ENCODE measurements at regions not wholly inside any gene's neighbourhood (a gene's known extent, or its start where the extent isn't known, plus 50 kb on each side); places are given as distances from the start of the nearest gene placed in this dataset.

- no peak for DNase-seq
Observed at GRCh38 chr20:57908704-57909630, 199.2 kb upstream of the PMEPA1 start.

- no peak for DNase-seq
Observed at GRCh38 chr20:57908226-57908625, 198.4 kb upstream of the PMEPA1 start.

- DNase-seq = no peak
Observed at GRCh38 chr20:57907131-57908000, 197.6 kb upstream of the PMEPA1 start.

GRCh38 chr20:57905448-57905847 is 195.6 kb upstream of the PMEPA1 start:
- no peak for DNase-seq

- no peak for DNase-seq
Observed at GRCh38 chr20:57904314-57905105, 194.7 kb upstream of the PMEPA1 start.

GRCh38 chr20:57902473-57902872 is 192.7 kb upstream of the PMEPA1 start:
- DNase-seq = no peak

GRCh38 chr20:57901526-57901925 is 191.7 kb upstream of the PMEPA1 start:
- no peak for DNase-seq

GRCh38 chr20:57900226-57900905 is 190.6 kb upstream of the PMEPA1 start:
- DNase-seq = no peak

GRCh38 chr20:57899554-57899953 is 189.7 kb upstream of the PMEPA1 start:
- DNase-seq = no peak

GRCh38 chr20:57898332-57898731 is 188.5 kb upstream of the PMEPA1 start:
- no peak for DNase-seq

- no peak for DNase-seq
Observed at GRCh38 chr20:57897891-57898290, 188.1 kb upstream of the PMEPA1 start.

GRCh38 chr20:57897156-57897874 is 187.5 kb upstream of the PMEPA1 start:
- no peak for DNase-seq

- no peak for DNase-seq
Observed at GRCh38 chr20:57896563-57896962, 186.7 kb upstream of the PMEPA1 start.

- no peak for DNase-seq
Observed at GRCh38 chr20:57896017-57896416, 186.2 kb upstream of the PMEPA1 start.

- DNase-seq = no peak
Observed at GRCh38 chr20:57895161-57895855, 185.5 kb upstream of the PMEPA1 start.

- no peak for DNase-seq
Observed at GRCh38 chr20:57894522-57894921, 184.7 kb upstream of the PMEPA1 start.

GRCh38 chr20:57894096-57894495 is 184.3 kb upstream of the PMEPA1 start:
- no peak for DNase-seq

- DNase-seq = no peak
Observed at GRCh38 chr20:57893366-57893999, 183.7 kb upstream of the PMEPA1 start.

- no peak for DNase-seq
Observed at GRCh38 chr20:57892471-57892870, 182.7 kb upstream of the PMEPA1 start.

GRCh38 chr20:57891014-57891413 is 181.2 kb upstream of the PMEPA1 start:
- DNase-seq = no peak
